ENCODE measurements at regions not wholly inside any gene's neighbourhood (a gene's known extent, or its start where the extent isn't known, plus 50 kb on each side); places are given as distances from the start of the nearest gene placed in this dataset.

DNA sequence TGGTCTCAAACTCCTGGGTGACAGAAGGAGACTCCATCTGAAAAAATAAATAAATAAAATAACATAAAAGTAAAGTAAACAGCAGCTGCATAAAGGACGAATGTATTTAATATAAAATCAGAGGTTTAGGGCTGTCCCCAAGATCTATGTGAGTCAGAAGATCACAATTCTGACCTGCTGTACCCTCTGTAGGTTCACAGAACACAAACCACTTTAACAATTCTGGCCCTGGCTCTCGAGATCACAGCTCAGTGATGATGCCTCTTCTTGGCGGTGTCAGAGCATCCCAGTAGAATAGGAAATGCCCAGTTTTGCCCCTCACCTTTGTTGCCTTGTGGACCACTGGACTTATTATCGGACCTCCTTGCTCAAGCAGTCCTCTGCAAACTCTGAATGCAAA lies 380.9 kb downstream of the TLE1 start:
- TF ChIP-seq, protein P1, sequence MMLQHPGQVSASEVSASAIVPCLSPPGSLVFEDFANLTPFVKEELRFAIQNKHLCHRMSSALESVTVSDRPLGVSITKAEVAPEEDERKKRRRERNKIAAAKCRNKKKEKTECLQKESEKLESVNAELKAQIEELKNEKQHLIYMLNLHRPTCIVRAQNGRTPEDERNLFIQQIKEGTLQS (IDR thresholded peaks at IDR 0.05; ENCODE audit: borderline replicate concordance, extremely low read depth, low read depth, low read length) = no peak
- TF ChIP-seq RFX5 (IDR thresholded peaks at IDR 0.05; ENCODE audit: low read depth, low read length) (no peak), KDM1A (IDR thresholded peaks at IDR 0.05; ENCODE audit: borderline replicate concordance) (no peak), EZH2 (IDR thresholded peaks at IDR 0.05; ENCODE audit: borderline replicate concordance, control insufficient read depth, low read depth, low read length) (no peak)

Data from GM12878 (cell line).